ENCODE measurements at regions not wholly inside any gene's neighbourhood (a gene's known extent, or its start where the extent isn't known, plus 50 kb on each side); places are given as distances from the start of the nearest gene placed in this dataset.

GRCh38 chr10:121071901-121072300 lies 220.7 kb downstream of the WDR11 start:
- no peak for DNase-seq (ENCODE audit: low spot score)

GRCh38 chr10:121073728-121074127 lies 222.6 kb downstream of the WDR11 start:
- DNase-seq (ENCODE audit: low spot score): no peak

GRCh38 chr10:121076776-121077715 lies 225.9 kb downstream of the WDR11 start:
- peak; percentile 30 for DNase-seq (ENCODE audit: low spot score)

- DNase-seq (ENCODE audit: low spot score): no peak
Observed at GRCh38 chr10:121078036-121078435, 226.9 kb downstream of the WDR11 start.

GRCh38 chr10:121078672-121079102 lies 227.5 kb downstream of the WDR11 start:
- DNase-seq (ENCODE audit: low spot score): no peak

GRCh38 chr10:121079226-121079625 lies 228.1 kb downstream of the WDR11 start:
- no peak for DNase-seq (ENCODE audit: low spot score)

GRCh38 chr10:121080281-121080891 lies 229.2 kb downstream of the WDR11 start:
- DNase-seq (ENCODE audit: low spot score): no peak

GRCh38 chr10:121081306-121081705 lies 230.1 kb downstream of the WDR11 start:
- DNase-seq (ENCODE audit: low spot score): no peak

- no peak for DNase-seq (ENCODE audit: low spot score)
Observed at GRCh38 chr10:121082984-121083383, 231.8 kb downstream of the WDR11 start.

- no peak for DNase-seq (ENCODE audit: low spot score)
Observed at GRCh38 chr10:121084016-121084674, 233.0 kb downstream of the WDR11 start.

- DNase-seq (ENCODE audit: low spot score): no peak
Observed at GRCh38 chr10:121084675-121085070, 233.5 kb downstream of the WDR11 start.

GRCh38 chr10:121085367-121085766 lies 234.2 kb downstream of the WDR11 start:
- no peak for DNase-seq (ENCODE audit: low spot score)

- DNase-seq (ENCODE audit: low spot score): no peak
Observed at GRCh38 chr10:121087129-121087528, 236.0 kb downstream of the WDR11 start.

- no peak for DNase-seq (ENCODE audit: low spot score)
Observed at GRCh38 chr10:121087688-121088087, 236.5 kb downstream of the WDR11 start.

GRCh38 chr10:121088524-121088923 lies 237.4 kb downstream of the WDR11 start:
- peak; percentile 66 for DNase-seq (ENCODE audit: low spot score)

GRCh38 chr10:121089434-121089833 lies 238.3 kb downstream of the WDR11 start:
- DNase-seq (ENCODE audit: low spot score): no peak

GRCh38 chr10:121091961-121092719 lies 241.0 kb downstream of the WDR11 start:
- DNase-seq (ENCODE audit: low spot score): no peak

GRCh38 chr10:121092720-121093095 lies 241.5 kb downstream of the WDR11 start:
- no peak for DNase-seq (ENCODE audit: low spot score)

- DNase-seq (ENCODE audit: low spot score): peak; percentile 42
Observed at GRCh38 chr10:121096617-121097431, 245.7 kb downstream of the WDR11 start.

- DNase-seq (ENCODE audit: low spot score): no peak
Observed at GRCh38 chr10:121098211-121098610, 247.0 kb downstream of the WDR11 start.

- DNase-seq (ENCODE audit: low spot score): no peak
Observed at GRCh38 chr10:121098751-121099150, 247.6 kb downstream of the WDR11 start.
